Endodermal cell (in vitro differentiated cells): ENCODE measurements at regions not wholly inside any gene's neighbourhood (a gene's known extent, or its start where the extent isn't known, plus 50 kb on each side); places are given as distances from the start of the nearest gene placed in this dataset.
A peak's percentile ranks its signal among the peaks of the same experiment; 100 is the strongest.

Experiments
- DNase-seq: peaks from one replicate; pipeline ENCODE4 v3.0.0-alpha.2; 2017
- H3K27ac ChIP-seq: 2 replicates; pipeline ENCODE4 v1.5.1; 2013; ENCODE audit warnings: mild to moderate bottlenecking, low read depth, low read length, moderate library complexity
- H3K27me3 ChIP-seq: 2 replicates; pipeline ENCODE4 v1.6.1; 2013; ENCODE audit warnings: mild to moderate bottlenecking, low read length, moderate library complexity; ENCODE audit not compliant: insufficient read depth, control insufficient read depth, poor library complexity, severe bottlenecking
- H3K36me3 ChIP-seq: 2 replicates; pipeline ENCODE4 v1.7.0; 2013; ENCODE audit warnings: mild to moderate bottlenecking, low read length, moderate library complexity; ENCODE audit not compliant: control insufficient read depth, insufficient read depth
- H3K4me1 ChIP-seq: one replicate; pipeline ENCODE4 v1.7.0; 2013; ENCODE audit warnings: low read length; ENCODE audit not compliant: control insufficient read depth, insufficient read depth
- H3K4me3 ChIP-seq: 2 replicates; pipeline ENCODE4 v1.5.1; 2013; ENCODE audit warnings: mild to moderate bottlenecking, low read length, moderate library complexity
- H3K9ac ChIP-seq: 2 replicates; pipeline ENCODE4 v1.6.1; 2013; ENCODE audit warnings: mild to moderate bottlenecking, low read length, moderate library complexity; ENCODE audit not compliant: poor library complexity, severe bottlenecking; ENCODE audit errors: extremely low read depth
- H3K9me3 ChIP-seq: 2 replicates; pipeline ENCODE4 v1.6.1; 2013; ENCODE audit warnings: mild to moderate bottlenecking, low read length, moderate library complexity; ENCODE audit not compliant: control insufficient read depth
- H3K27ac Mint-ChIP-seq: 2 replicates; pipeline ENCODE4 v1.8.0; 2020; ENCODE audit warnings: mixed read lengths
- H3K27me3 Mint-ChIP-seq: 2 replicates; pipeline ENCODE4 v1.8.0; 2021; ENCODE audit warnings: mild to moderate bottlenecking, mixed read lengths; ENCODE audit not compliant: insufficient read depth
- H3K36me3 Mint-ChIP-seq: 2 replicates; pipeline ENCODE4 v1.8.0; 2020; ENCODE audit warnings: low read depth, mixed read lengths
- H3K4me1 Mint-ChIP-seq: 2 replicates; pipeline ENCODE4 v1.8.0; 2020; ENCODE audit warnings: mixed read lengths
- H3K4me3 Mint-ChIP-seq: 2 replicates; pipeline ENCODE4 v1.8.0; 2020; ENCODE audit warnings: mild to moderate bottlenecking, moderate library complexity, mixed read lengths
- H3K9me3 Mint-ChIP-seq: 2 replicates; pipeline ENCODE4 v1.8.0; 2020; ENCODE audit warnings: mild to moderate bottlenecking, mixed read lengths
- CTCF ChIP-seq: fragments of 200-600 bp; sonication (generic); conservative IDR thresholded peaks from 2 replicates; pipeline ENCODE4 v1.5.0; 2021; ENCODE audit warnings: antibody characterized with exemption, mild to moderate bottlenecking
- WGBS, 2 experiments: methylation state at CpG; one replicate each; pipeline versions ENCODE4 v1.1.5 to v1.1.7; 2013; ENCODE audit warnings: missing lambda C conversion rate in 2 of 2, mixed read lengths in 1 of 2; ENCODE audit not compliant: insufficient coverage in 1 of 2, insufficient read length in 1 of 2; 5-methylcytosine and 5-hydroxymethylcytosine counted together

- Histone ChIP-seq H3K9ac (no peak overlapping the region), H3K9me3 (no peaks in the 10 kb centered on the region), H3K4me1 (peaks cover 20% of the 10 kb centered on the region), H3K36me3 (no peaks in the 10 kb centered on the region), H3K27ac (peak overlapping the region; percentile 65), H3K4me3 (no peak overlapping the region), H3K27me3 (peaks cover 16% of the 10 kb centered on the region)
- no peak for DNase-seq
- Mint-ChIP-seq H3K4me1 (peaks cover 63% of the 10 kb centered on the region), H3K9me3 (peaks cover 5% of the 10 kb centered on the region), H3K27me3 (peaks cover 33% of the 10 kb centered on the region), H3K27ac (peak overlapping the region; percentile 6), H3K4me3 (no peak overlapping the region), H3K36me3 (no peaks in the 10 kb centered on the region)
- TF ChIP-seq CTCF: no peak
- 69 to 86% methylated on average over 3 to 5 of the region's 5 CpGs for WGBS, 2 experiments
These were observed 421.8 kb upstream of the JARID2 start for GRCh38 chr6:14824060-14824459.

GRCh38 chr6:14824484-14825275, 421.2 kb upstream of the JARID2 start:
- Mint-ChIP-seq H3K27ac (peak overlapping the region; percentile 87), H3K4me3 (no peak overlapping the region), H3K27me3 (peaks cover 33% of the 10 kb centered on the region), H3K9me3 (peaks cover 5% of the 10 kb centered on the region), H3K36me3 (no peaks in the 10 kb centered on the region), H3K4me1 (peaks cover 56% of the 10 kb centered on the region)
- Histone ChIP-seq H3K36me3 (no peaks in the 10 kb centered on the region), H3K9me3 (no peaks in the 10 kb centered on the region), H3K4me1 (peaks cover 20% of the 10 kb centered on the region), H3K4me3 (peak overlapping the region; percentile 12), H3K27ac (peak overlapping the region; percentile 65), H3K27me3 (peaks cover 16% of the 10 kb centered on the region), H3K9ac (no peak overlapping the region)
- DNase-seq: peak; percentile 82
- no peak for TF ChIP-seq CTCF
- 52 to 53% methylated on average over 6 to 10 of the region's 10 CpGs for WGBS, 2 experiments

GRCh38 chr6:14826456-14826855, 419.4 kb upstream of the JARID2 start:
- peaks cover 16% of the 10 kb centered on the region for H3K27me3 ChIP-seq
- H3K9me3 Mint-ChIP-seq: peaks cover 5% of the 10 kb centered on the region
- H3K27me3 Mint-ChIP-seq: peaks cover 33% of the 10 kb centered on the region
- no peak for TF ChIP-seq CTCF
- H3K27ac ChIP-seq: no peak overlapping the region
- no peak overlapping the region for H3K4me3 ChIP-seq
- H3K9me3 ChIP-seq: peaks cover 3% of the 10 kb centered on the region
- no peak overlapping the region for H3K4me3 Mint-ChIP-seq
- H3K9ac ChIP-seq: no peak overlapping the region
- no peak for DNase-seq
- H3K36me3 ChIP-seq: no peaks in the 10 kb centered on the region
- WGBS, 2 experiments: 92 to 100% methylated on average over 3 to 4 of the region's 4 CpGs
- peaks cover 67% of the 10 kb centered on the region for H3K4me1 Mint-ChIP-seq
- no peaks in the 10 kb centered on the region for H3K36me3 Mint-ChIP-seq
- H3K27ac Mint-ChIP-seq: no peak overlapping the region
- peaks cover 22% of the 10 kb centered on the region for H3K4me1 ChIP-seq
